ENCODE measurements at regions not wholly inside any gene's neighbourhood (a gene's known extent, or its start where the extent isn't known, plus 50 kb on each side); places are given as distances from the start of the nearest gene placed in this dataset.
A peak's percentile ranks its signal among the peaks of the same experiment; 100 is the strongest.

- TF ChIP-seq POLR2A (IDR thresholded peaks at IDR 0.05; ENCODE audit: low read depth, low read length): peak; percentile 72
- no peak for TF ChIP-seq CTCF (IDR thresholded peaks at IDR 0.05; ENCODE audit: extremely low read depth in 1 of 2, insufficient read depth in 1 of 2, low read depth in 1 of 2, low read length in 2 of 2)
Observed at GRCh38 chr3:174439331-174440252, 419.5 kb upstream of the NAALADL2 start.

Measured in endothelial cell of umbilical vein (primary cell).